Right lobe of liver (tissue), 6 donors: ENCODE measurements at regions not wholly inside any gene's neighbourhood (a gene's known extent, or its start where the extent isn't known, plus 50 kb on each side); places are given as distances from the start of the nearest gene placed in this dataset.

ENCODE experiments used
- ATAC-seq, 4 donors: fragments of 200-7000 bp; cut with Tn5 transposase; one replicate each; pipeline ENCODE4 v1.9.1; 2020; ENCODE audit warnings: mild to moderate bottlenecking in 4 of 4, moderate library complexity in 4 of 4
- DNase-seq, 3 donors: peaks; one replicate each; pipeline ENCODE4 v3.0.0-alpha.2; 2020
- H3K27ac ChIP-seq, 3 donors: fragments of 200-600 bp; one replicate each; pipeline ENCODE4 v1.8.0; 2022
- H3K27me3 ChIP-seq, 2 donors: fragments of 200-600 bp; one replicate each; pipeline ENCODE4 v1.8.0; 2022
- H3K36me3 ChIP-seq, 4 donors: fragments of 200-600 bp; sonication (generic) in 1 of 4; one replicate each; pipeline versions ENCODE4 v1.5.1 to v1.8.0; 2017 to 2022; ENCODE audit warnings: control low read depth in 1 of 4
- H3K4me1 ChIP-seq, 4 donors: fragments of 200-600 bp; sonication (generic) in 1 of 4; one replicate each; pipeline versions ENCODE4 v1.5.1 to v1.8.0; 2017 to 2022; ENCODE audit warnings: control low read depth in 1 of 4
- H3K4me3 ChIP-seq, 3 donors: fragments of 200-600 bp; one replicate each; pipeline ENCODE4 v1.8.0; 2022
- H3K9me3 ChIP-seq, 4 donors: fragments of 200-600 bp; sonication (generic) in 1 of 4; one replicate each; pipeline versions ENCODE4 v1.5.1 to v1.8.0; 2017 to 2022; ENCODE audit warnings: control low read depth in 1 of 4
- CTCF ChIP-seq, 4 donors: fragments of 200-600 bp in 3 of 4; fragments of 450-650 bp in 1 of 4; IDR thresholded peaks; one replicate each; pipeline versions ENCODE4 v1.5.1 to v1.8.0; 2016 to 2022; ENCODE audit warnings: antibody characterized with exemption in 4 of 4, mild to moderate bottlenecking in 2 of 4
- POLR2A ChIP-seq: fragments of 450-650 bp; IDR thresholded peaks from one replicate; pipeline ENCODE4 v1.6.1; 2017; ENCODE audit warnings: antibody characterized with exemption, mild to moderate bottlenecking
- WGBS: methylation state at CpG from one replicate; pipeline ENCODE4 v1.1.6; 2018; ENCODE audit warnings: low coverage, low lambda C conversion rate; ENCODE audit not compliant: insufficient coverage; ENCODE audit errors: missing lambda C conversion rate; 5-methylcytosine and 5-hydroxymethylcytosine counted together
- intact Hi-C, 2 donors: fragments of 100-400 bp; cut with DNase I; formaldehyde crosslinking; loops; one replicate each; pipeline versions ENCODE4 v1.11.2 to v1.14.1; 2022
- donor health status: DM: no; HTN: yes; CAD: no.
- donor health status: DM: no; HTN: no; CAD: no.
- donor health status: DM: no; HTN: no; CAD: no.
- donor health status: DM: no; HTN: yes; CAD: no.
- donor health status: DM: no; HTN: yes; CAD: no.

- DNase-seq (no peak), ATAC-seq (peak in 1 of 4 donors; percentile 55)
- WGBS, result 83% methylated on average over 13 of the region's 36 CpGs
- H3K4me1 ChIP-seq, result no peaks in the 10 kb centered on the region
- H3K4me3 ChIP-seq, result no peak overlapping the region
- intact Hi-C loops, result no loop called here
- no peaks in the 10 kb centered on the region for H3K9me3 ChIP-seq
- H3K27ac ChIP-seq, result no peak overlapping the region
- TF ChIP-seq POLR2A (no peak), CTCF (IDR thresholded peaks at IDR 0.05) (no peak)
- H3K36me3 ChIP-seq, result no peaks in the 10 kb centered on the region
- H3K27me3 ChIP-seq, result no peaks in the 10 kb centered on the region
Observed at GRCh38 chr16:87218281-87219055, 98.7 kb downstream of the C16orf95 start.

GRCh38 chr16:87219287-87219909 lies 97.8 kb downstream of the C16orf95 start:
- Histone ChIP-seq H3K27ac (no peak overlapping the region), H3K27me3 (no peaks in the 10 kb centered on the region), H3K4me1 (no peaks in the 10 kb centered on the region), H3K4me3 (no peak overlapping the region), H3K36me3 (no peaks in the 10 kb centered on the region), H3K9me3 (no peaks in the 10 kb centered on the region)
- no peak for DNase-seq
- intact Hi-C loops, result no loop called here
- WGBS, result 82% methylated on average over 4 of the region's 15 CpGs
- no peak for ATAC-seq
- TF ChIP-seq CTCF (IDR thresholded peaks at IDR 0.05) (no peak), POLR2A (no peak)

GRCh38 chr16:87221633-87222032 lies 95.6 kb downstream of the C16orf95 start:
- Histone ChIP-seq H3K9me3 (no peaks in the 10 kb centered on the region), H3K4me1 (no peaks in the 10 kb centered on the region), H3K27me3 (no peaks in the 10 kb centered on the region), H3K27ac (no peak overlapping the region), H3K4me3 (no peak overlapping the region), H3K36me3 (no peaks in the 10 kb centered on the region)
- no peak for ATAC-seq
- intact Hi-C loops, result no loop called here
- 75% methylated on average over 3 of the region's 3 CpGs for WGBS
- TF ChIP-seq POLR2A (no peak), CTCF (IDR thresholded peaks at IDR 0.05) (no peak)
- no peak for DNase-seq

- Histone ChIP-seq H3K4me1 (no peaks in the 10 kb centered on the region), H3K27me3 (no peaks in the 10 kb centered on the region), H3K4me3 (no peak overlapping the region), H3K27ac (no peak overlapping the region), H3K9me3 (no peaks in the 10 kb centered on the region), H3K36me3 (no peaks in the 10 kb centered on the region)
- DNase-seq (no peak), ATAC-seq (no peak)
- no peak for TF ChIP-seq CTCF (IDR thresholded peaks at IDR 0.05)
- TF ChIP-seq POLR2A, result no peak
- intact Hi-C loops, result no loop called here
- WGBS, result 83% methylated on average over 1 of the region's 1 CpG
Observed at GRCh38 chr16:87222335-87222734, 94.9 kb downstream of the C16orf95 start.
